ENCODE measurements at regions not wholly inside any gene's neighbourhood (a gene's known extent, or its start where the extent isn't known, plus 50 kb on each side); places are given as distances from the start of the nearest gene placed in this dataset.

DNA sequence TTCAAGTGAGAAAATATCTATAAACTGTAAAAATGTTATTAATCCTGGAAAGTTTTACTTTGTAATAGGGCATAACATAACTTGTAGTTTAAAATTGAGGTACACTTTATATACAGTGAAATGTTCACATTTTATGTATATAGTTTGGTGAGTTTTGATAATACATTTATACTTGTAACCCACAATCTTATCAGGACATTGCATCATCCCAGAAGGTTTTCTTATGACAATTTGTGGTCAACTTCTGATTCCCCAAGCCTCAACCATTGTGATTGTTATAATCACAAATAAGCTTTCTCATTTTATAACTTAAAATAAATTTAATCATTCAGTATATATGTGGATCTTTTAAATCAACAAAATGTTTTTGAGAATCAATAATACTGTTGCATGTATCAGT is 151.1 kb downstream of the TFPI2 start:
- TF ChIP-seq POLR2A (IDR thresholded peaks at IDR 0.05; ENCODE audit: low read depth, low read length), result no peak
- no peak for TF ChIP-seq POLR2AphosphoS5 (IDR thresholded peaks at IDR 0.05; ENCODE audit: low read depth, low read length)
- TF ChIP-seq PAX5 (IDR thresholded peaks at IDR 0.05; ENCODE audit: insufficient read depth, low read length, severe bottlenecking), result no peak
- no peak for TF ChIP-seq SPI1 (IDR thresholded peaks at IDR 0.05; ENCODE audit: low read depth, low read length)
- no peak for TF ChIP-seq TAF1 (IDR thresholded peaks at IDR 0.05; ENCODE audit: low read depth, low read length)

All from GM12891 (cell line).